Activated CD4-positive, alpha-beta T cell treated with anti-CD3 and anti-CD28 coated beads, Interleukin-2, Interleukin-4, amounts not matched to agents 100 ng/mL and 50 ng/mL, durations not matched to agents 16 hours and 8 hours (primary cell): ENCODE measurements at regions not wholly inside any gene's neighbourhood (a gene's known extent, or its start where the extent isn't known, plus 50 kb on each side); places are given as distances from the start of the nearest gene placed in this dataset.

ENCODE experiments used
- DNase-seq: peaks from one replicate; pipeline ENCODE4 v3.0.0-alpha.2; 2020; ENCODE audit warnings: low spot score

DNA sequence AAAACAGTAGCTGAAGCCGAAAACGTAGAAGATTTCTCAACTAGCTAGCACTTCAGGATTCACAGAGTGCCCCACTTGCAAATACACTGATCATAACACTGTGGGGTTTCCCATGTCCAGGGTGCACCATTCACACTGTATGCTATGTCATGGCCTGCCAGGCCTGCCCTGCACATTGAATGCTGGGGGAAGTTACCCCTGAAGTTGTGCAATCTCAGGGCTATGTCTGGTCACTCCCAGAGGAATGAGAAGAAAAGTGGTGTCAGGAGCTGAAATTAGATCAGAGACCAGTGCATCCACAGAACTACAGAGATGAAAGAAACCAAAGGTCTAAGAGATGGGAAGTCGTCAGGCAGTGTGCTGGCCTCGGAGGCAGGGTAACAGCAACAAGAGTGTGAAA is 196.8 kb downstream of the RAP2A start:
- DNase-seq, result no peak

DNA sequence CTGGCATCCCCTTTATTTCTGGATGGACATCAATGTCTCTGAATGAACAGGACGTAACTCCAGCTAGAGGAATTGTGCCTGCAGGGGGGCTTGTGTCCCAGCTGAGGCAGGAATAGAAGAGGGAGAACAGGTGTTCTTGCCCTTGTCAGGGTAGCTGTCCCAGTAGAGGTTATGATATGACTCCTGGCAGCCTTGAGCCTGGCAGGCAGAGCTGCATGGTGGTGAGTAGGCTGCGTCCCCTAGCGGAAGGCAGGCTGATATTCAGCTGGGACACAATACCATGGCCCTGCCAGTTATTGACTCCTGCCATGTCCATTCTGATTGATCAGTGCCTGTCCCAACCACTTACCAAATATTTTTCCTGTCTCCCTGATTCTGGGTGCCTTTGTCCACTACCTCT is 197.2 kb downstream of the RAP2A start:
- peak; percentile 6 for DNase-seq

DNA sequence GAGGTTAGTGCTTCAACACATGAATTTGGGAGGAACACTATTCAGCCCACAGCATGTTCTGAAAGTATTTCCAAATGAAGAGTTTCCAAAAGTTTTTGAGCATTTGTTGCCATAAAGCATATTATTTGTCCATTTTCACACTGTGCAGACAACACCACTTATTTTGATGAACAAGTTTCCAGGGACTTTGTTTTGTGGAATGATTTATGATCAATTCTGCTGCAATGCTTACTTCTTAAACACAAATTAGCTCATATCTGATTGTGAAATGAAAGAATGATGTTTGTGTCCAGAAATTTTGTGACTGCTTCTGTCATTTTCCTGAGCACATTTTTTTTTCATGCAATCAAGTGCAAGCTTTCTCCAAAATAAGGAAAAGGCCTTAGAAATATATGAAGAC is 205.3 kb downstream of the RAP2A start:
- no peak for DNase-seq

DNA sequence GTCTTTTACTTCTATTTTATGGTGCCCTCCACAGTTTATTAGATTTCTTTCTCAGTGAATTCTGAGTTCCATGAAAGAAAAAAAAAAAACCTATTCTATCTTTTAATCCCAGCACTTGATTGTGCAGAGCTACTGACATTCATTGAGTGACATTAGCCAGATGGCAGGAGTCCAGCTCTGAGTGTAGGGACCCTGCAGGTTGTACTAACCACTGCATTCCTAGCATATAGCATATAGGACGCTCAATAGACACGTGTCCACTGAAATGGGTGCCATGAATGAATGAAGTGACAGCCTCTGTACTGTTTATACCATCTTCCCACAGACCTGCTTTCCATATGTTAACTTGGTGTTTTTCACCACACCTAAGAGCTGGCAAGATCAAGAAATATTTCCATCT is 206.3 kb downstream of the RAP2A start:
- no peak for DNase-seq

DNA sequence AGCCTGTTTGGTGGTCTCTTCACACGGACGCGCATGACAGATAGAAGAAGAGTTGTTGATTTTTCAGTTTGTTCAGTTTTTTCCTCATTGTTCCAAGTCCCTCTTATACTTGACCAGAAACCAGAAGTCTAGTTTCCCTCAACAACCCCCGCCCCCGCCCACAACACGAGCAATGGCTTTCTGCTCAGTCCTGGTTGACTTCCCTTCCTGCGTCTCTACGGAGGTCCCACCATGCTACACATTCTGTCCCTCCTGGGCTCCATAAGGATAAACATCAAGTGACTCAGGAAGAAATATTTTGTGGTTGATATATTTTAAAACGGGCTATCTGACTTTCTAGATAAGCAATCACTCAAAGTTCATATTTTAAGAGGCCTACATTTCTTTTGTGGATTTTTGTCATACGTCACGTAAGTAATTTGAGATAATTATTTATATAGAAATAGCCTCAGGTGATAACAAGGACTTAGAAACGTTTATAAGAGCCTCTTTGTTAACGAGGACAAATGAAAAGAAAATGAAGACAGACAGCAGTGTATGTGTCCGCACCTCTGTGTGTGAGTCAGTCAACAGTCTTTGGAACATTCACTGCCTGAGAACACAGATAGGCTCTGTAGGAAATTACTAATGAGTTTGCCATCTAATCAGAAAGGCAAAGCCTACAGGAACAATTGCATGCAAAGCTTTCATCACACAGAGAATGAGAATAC is 214.4 kb downstream of the RAP2A start:
- no peak for DNase-seq

DNA sequence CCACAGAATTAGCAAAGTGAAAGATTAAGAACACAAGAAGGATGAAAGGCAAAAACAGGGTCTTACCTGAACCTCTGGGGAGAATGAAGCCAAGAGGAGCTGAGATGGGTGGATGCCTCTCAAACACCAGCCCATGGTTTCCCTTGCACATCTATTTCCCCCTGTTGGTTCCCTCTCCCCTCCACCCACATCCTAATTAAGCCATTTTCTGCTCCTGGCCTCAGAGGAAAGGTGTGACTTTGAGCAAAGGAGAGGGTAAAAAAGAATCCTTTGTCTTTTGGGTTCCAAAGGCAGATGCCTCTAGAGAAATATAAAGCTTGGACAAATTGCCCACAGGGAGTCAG is 214.9 kb downstream of the RAP2A start:
- no peak for DNase-seq

DNA sequence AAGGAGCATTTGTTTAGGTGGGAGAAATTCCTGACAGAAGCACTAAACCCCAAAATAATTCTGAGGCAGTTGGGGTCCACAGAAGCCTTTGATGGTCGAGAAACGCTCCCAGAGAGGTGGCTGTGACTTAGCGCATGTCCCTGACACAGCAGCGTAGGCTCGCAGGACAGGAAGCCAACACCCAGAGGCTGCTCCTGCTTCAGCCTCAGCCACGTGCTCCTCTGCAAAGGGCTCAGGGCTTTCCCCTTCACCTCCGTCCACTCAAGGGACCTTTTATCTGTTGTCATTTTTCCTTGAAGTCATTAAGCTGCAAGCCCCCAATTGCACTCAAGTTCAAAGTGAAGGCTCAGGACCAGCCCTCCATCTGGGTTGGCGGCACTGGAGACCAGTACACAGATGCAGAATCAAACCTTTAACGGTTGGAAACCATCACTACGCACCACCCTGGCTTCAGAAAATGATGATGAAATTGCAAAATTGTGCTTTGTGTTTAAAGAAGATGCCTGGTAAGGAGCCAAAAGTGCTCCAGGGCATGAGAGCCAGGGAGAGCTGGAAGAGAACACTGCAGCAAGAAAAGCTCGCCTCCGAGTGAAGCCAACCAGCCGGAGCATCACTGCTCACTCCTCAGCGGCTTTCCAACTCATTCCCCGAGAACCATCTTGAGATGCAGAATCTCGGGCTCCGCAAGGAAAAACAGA is 219.6 kb downstream of the RAP2A start:
- DNase-seq, result no peak

DNA sequence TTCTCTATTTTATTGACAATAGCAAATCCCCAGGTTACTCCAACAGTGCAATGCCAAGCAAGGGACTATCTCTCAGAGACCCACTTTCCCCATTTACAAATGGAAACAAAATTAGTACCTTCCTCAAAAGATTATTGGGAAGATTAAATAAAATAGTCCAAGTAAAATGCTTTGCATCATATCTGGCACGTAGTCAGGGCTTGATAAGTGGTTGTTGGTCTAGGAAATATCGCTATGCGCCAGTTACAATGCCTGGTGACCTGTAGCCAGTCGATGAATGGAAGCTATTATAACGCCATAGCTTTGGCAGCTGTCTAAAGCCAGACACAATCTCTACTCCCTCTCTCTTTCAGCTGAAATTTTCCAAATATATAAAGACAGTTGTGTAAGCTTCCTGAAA is 220.3 kb downstream of the RAP2A start:
- DNase-seq, result no peak

DNA sequence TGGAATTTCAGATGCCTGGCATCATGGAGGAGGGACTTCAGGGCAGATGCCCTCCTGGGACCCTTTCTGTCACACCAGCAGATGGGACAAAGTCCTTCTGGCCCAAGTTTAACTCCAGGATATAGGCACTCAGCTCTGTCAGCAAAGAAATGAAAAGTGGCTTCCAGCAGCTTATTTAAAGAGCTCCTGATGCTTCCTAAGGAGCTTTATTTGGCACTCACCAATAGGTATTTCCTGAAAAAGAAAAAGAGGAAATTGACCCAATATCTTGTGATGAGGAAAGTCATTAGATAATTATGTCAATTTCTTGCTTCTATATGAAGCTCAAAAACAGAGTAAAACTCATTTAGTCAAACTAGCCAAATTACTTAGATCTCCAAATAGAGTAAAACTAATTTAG is 224.6 kb downstream of the RAP2A start:
- DNase-seq, result no peak

DNA sequence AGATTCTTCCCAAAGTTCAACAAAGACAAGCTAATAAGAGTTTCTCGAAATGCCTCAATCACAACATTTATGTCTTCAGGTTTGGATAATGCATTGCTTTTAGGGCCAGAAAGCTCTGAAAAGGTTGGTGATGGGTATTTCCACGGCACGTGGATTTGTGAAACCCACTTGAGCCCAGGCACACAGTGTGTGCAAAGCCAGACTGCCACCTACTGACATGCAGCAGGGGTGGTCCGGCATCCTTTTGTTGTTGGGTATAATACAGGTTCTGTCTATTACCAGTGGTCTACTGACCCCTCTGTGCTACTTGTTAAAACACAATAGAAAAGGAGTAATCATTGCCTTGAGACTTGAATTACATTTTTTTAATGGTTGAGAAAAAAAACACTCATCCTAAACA is 225.6 kb downstream of the RAP2A start:
- no peak for DNase-seq

DNA sequence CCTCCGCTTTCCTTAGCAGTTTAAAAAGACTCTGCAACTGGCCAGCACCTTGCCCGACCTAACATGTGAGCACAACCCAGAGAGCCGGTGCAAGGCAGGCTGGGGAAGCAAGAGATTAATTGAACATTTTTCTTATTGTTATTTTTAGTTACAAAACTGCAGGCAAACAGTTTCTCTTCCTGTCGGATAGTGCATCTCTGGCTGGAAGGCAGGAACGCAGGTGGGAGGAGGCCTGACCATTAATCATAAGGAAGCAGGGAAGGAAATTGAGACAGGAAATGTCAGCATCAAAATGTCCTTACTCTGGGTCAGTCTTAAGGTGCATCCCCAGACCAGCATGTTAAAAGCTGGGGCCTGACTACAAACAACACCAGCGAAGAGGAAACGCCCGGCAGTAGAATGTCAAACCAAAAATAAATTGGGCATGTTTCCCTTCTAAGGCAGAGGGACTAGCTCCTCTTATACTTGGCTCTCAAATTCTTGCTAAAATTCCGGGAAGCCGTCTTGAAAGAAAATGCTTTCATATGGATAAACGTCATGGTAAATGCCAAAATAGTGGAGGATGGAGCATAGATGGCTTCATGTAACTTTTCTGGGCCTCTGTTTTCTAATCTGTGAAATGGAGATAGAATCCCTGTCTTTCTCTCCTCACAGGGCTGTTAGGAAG is 226.8 kb downstream of the RAP2A start:
- no peak for DNase-seq

DNA sequence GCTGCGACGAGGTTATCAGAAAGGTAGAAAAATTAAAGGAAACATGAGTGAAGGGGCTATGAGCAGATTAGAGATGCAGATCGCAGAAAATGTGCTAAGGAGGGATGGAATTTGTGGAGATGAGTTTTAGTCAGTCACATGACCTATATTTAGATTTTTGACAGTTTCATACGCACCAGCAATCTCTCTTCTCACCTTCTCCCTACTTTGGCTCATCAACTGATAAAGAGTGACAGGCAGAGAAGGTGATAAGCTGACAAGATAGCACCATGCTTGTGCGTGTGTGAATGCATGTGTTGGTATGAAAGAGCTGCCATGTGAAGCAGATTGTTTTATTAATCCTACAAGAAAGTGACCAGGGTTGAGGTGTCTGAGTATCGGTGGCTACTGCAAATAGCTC is 252.6 kb downstream of the RAP2A start:
- no peak for DNase-seq

DNA sequence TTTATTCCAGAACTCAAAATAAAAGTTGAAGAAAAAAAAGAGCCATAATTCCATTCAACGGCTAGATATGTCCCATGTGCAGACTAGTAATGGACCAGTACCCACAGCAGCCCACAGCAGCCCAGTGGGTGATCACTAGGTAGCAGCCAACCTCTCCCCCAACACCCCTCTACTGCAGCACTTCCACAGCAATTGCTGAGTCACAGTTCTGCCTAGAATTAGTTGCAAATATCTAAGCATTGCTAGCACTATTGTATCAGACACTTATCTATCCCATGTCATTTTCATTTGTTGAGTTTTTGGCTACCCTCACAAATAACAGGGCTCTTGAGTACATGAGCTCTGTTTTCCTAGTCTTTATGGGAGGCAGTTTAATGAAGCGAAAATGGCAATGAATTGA is 258.7 kb downstream of the RAP2A start:
- no peak for DNase-seq

DNA sequence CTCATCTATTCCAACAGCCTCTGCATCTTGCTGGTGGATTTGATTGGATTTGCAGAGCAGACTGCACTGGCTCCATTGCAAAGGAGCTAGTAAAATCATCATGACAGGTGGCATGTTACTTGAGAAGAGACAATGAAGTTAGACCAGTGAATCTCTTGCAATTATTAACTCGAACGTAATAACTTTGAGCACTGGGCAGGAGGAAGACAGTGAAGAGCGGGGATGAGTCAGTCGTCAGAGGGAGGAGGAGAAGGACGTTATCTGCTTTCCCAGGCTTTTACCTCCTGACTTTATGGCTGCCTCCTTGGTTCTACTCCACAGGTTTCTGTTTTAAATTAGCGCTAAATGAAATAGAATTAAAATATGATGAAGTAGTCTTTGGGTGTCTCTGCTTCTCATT is 257.8 kb upstream of the IPO5 start:
- DNase-seq, result no peak

DNA sequence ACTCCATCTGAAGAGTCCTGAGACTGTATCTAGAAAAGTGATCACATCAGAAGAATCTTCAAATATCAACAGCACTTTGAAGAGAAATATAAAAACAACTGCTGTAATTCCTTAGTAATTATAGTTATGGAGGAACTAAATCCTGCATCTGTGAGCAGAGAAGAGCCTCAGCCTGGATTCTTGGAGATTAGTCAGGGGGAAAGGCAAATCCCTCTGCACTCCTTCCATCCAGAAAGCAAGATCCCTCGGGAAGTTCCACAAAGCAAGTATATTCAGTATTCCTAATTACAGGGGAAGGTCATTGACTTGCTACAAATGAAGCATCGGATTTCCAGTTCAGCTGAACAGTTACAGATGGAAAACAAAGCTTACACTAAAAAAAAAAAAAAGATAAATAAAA is 256.6 kb upstream of the IPO5 start:
- no peak for DNase-seq

DNA sequence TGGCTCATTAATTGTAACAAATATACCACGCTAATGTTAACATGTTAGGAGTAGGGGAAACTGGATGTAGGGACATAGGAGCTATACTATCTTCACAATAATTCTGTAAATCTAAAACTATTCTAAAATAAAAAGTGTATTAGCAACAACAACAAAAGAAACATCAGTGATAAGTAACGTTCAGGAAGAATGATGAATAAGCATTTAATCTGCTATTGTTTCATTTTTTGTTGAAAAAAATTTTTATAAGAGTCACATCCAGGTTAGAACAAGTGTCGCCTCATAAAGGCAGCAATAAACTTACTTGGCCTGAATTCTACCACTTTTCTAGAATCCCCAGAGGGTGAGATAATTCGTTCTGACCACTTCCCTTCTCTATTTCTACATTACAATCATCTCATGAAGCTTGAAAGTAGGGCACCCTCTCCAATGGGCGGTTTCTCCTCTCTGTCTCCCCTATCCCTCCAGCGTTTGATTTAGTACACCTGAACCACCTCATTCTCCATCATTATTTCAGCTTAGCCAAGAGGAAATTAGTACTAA is 253.1 kb upstream of the IPO5 start:
- no peak for DNase-seq

DNA sequence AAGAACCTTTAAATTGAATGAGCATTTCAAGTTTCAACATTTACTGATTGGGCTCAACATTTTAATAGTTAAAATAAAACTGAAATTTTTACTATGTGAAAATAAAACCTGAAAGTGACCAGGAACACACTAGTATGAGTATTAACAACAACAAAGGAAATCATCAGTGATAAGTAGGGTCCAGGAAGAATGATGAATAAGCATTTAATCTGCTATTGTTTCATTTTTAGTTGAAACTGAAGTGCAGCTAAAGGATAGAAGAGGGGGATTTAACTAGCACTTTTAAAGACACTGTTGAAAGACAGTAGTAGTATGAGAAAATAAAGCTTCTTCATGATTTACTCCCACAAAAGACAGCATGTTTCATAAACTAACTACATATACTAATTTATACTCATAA is 250.9 kb upstream of the IPO5 start:
- no peak for DNase-seq

DNA sequence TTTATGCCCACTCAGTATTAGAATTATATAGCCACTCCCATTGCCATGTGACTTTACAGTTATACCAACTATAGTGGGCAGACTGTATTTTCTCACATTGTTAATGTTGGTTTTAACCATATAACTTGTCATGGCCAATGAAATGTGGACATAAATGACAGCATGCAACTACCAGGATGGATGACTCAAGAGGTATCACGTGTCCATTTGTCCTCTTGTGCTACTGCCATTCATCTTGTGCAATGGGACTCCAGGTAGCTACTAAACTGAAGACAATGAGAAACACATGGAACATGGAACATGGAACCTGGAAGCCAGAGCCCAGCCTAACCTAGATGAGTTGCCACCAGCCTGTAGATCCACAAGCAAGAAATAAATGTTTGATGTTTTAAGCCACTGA is 242.7 kb upstream of the IPO5 start:
- no peak for DNase-seq

DNA sequence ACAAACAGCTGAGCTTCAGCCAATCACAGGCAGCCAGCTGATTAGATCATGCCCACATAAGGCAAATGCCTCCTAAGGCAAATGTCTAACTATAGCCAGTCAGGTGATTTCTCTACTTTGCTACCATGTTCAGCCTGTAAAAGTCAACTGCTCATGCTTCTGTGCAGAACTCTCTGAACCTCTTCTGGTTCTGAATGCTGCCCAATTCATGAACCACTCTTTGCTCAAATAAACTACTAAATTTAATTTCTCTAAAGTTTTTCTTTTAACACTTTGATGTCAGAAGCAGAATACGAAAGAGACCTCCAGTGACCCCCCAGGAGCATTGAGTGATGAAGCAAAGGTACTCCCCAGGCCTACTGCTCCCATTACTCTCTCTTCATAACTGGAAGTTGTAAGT is 240.7 kb upstream of the IPO5 start:
- DNase-seq, result no peak

DNA sequence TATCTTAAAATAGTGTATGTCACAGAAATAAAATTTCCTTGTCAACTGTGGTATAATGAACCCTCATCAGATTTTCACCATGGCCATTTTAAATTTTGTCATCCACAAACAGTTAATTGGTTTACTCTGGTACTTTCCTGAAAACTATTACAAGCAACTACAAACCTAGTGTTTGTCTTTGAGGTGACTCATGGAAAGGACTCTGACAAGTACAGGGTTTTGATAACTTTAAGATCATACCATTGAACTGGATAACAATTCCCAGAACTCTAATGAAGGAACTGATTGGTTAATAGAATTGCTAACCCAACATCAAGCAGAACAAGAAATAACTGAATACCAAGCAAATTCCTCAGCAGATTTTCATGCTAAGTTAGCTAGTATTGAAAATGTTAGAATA is 237.7 kb upstream of the IPO5 start:
- no peak for DNase-seq

DNA sequence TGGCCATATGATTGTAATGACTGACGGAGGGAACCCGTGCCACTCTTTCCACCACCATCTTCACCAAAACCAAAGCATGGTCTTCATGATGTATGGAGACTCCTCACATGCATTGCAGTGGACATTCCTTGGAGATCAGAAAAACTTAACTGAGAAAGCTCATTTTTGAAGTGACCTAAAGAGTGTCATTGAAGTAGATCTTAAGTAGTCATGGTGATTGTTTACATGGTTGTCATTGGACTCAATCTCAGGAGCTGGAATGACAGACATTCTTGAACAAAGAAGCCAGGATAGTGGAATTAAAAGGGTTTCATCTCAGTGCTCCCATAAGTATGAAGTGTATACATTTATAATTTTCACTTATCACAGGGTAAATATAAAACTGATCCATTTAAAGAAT is 236.7 kb upstream of the IPO5 start:
- DNase-seq, result no peak

DNA sequence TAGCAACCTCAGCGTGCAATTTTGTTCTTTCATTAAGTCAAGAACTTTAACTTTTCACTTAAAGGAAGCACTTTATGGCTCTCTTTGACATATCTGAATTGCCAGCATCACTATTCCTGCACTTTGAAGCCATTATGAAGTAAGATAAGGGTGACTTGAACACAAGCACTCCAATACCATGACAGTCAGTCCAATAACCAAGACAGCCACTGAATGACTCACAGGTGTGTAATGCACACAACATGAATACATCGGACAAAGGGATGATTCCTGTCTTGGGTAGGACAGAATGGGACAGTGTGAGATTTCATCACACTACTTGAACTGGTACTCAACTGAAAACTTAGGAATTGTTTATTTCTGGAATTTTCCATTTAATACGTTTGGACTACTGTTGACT is 233.7 kb upstream of the IPO5 start:
- no peak for DNase-seq

DNA sequence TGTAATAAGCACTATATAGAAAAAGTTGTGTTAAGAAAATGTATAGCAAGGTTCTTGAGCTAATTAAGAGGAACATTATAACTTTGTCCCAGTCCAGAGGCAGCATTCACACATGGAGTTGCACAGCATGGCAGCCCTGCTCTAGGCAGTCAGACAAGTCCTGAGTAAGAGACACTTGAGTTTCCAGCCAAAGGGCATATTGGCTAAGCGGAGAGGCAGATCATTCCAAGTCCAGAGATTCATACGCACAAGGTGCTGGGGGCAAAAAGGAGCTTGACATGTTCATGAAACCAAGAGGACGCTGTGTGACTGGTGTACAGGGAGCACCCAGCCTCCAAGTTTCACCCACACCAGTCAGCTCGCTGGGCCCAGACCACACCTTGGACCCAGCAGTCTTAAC is 232.6 kb upstream of the IPO5 start:
- no peak for DNase-seq

DNA sequence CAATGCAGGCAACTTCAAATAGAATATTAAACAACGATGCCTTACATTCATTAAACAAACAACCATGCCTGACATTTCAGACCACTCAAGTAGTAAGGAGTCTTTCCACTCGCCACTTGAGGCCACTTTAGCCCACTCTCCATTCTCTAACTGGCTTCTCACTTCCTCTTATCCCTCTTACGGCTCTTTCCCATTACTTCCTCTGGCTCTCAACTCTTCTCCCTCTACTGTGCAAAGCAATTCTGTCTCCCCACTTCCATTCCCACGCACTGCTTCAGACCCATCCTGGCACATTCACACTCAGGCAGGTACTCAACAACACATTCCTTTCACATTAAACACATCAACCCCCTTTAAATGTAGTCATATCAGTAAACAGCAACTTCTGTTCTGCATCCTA is 229.8 kb upstream of the IPO5 start:
- DNase-seq, result no peak
